ENCODE measurements at regions not wholly inside any gene's neighbourhood (a gene's known extent, or its start where the extent isn't known, plus 50 kb on each side); places are given as distances from the start of the nearest gene placed in this dataset.

DNA sequence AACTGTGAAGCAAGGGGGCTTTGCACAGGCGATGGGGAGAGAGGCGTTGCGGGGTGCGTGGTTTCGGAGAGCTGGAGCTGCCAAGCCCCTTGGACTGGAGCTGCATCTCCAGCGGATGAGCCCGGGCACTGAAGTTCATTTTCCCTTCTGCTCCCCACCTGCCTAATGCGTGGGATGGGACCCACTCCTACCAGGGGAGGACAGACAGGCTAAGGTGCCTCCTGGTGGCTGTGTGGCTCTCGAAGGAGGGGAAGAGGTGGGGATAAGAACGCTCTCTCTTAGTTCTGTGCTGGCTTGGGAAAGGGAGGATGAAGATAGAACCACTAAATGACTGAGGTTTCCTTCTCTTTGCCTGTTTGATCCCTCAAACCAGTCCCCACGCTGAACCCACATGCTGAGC lies 177.6 kb upstream of the PITRM1 start:
- TF ChIP-seq, protein P1, sequence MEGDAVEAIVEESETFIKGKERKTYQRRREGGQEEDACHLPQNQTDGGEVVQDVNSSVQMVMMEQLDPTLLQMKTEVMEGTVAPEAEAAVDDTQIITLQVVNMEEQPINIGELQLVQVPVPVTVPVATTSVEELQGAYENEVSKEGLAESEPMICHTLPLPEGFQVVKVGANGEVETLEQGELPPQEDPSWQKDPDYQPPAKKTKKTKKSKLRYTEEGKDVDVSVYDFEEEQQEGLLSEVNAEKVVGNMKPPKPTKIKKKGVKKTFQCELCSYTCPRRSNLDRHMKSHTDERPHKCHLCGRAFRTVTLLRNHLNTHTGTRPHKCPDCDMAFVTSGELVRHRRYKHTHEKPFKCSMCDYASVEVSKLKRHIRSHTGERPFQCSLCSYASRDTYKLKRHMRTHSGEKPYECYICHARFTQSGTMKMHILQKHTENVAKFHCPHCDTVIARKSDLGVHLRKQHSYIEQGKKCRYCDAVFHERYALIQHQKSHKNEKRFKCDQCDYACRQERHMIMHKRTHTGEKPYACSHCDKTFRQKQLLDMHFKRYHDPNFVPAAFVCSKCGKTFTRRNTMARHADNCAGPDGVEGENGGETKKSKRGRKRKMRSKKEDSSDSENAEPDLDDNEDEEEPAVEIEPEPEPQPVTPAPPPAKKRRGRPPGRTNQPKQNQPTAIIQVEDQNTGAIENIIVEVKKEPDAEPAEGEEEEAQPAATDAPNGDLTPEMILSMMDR (IDR thresholded peaks at IDR 0.05; ENCODE audit: low read length) = no peak
- no peak for TF ChIP-seq EZH2 (IDR thresholded peaks at IDR 0.05; ENCODE audit: borderline replicate concordance, low read length)
